ENCODE measurements at regions not wholly inside any gene's neighbourhood (a gene's known extent, or its start where the extent isn't known, plus 50 kb on each side); places are given as distances from the start of the nearest gene placed in this dataset.
A peak's percentile ranks its signal among the peaks of the same experiment; 100 is the strongest.
"Not testable (repeated sequence)": the region's sequence is repeated elsewhere in the genome, so short reads cannot be mapped to it uniquely, and the experiment has no call there.

DNA sequence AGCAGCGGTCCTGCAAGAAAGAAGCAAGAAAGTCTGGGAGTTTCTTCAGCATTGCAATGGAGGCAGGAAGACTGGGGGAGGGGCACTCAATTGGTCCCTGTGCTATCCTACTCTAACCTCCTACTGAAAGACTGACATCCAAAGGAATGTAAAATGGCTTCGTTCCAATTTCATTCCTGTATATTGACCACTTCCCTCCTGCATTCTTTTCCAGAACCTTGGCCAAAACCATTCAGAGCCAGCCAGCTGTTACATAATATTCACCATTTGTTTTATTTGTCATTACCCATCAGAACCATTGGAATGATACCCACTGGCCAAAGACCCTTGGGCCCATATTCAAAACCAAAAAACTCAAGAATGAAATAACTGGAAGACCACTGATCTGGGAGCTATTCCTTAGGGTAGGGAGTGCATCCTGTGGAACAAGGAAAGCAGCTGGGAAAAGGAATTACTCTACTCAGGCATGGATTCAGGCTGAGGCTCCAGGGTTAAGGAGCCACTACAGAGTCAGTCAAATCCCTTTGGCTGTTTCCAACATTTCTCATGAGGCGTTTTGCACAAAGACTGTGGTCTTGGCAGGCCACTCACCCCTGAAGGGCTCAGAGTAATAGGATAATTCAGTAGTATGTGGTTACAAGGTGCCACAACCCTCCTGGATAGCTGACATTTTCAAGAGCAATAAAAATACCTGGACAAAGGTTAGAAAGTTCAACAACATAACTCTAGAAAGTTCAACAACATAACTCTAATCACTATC, 148.7 kb upstream of the SLC1A3 start:
- Histone ChIP-seq H3K4me3 (no peak overlapping the region), H3K36me3 (no peaks in the 10 kb centered on the region), H3K27me3 (no peaks in the 10 kb centered on the region), H3K27ac (no peak overlapping the region), H3K4me1 (ENCODE audit: low read depth) (no peaks in the 10 kb centered on the region), H3K9me3 (ENCODE audit: low read depth) (no peaks in the 10 kb centered on the region)
- TF ChIP-seq, protein P1, sequence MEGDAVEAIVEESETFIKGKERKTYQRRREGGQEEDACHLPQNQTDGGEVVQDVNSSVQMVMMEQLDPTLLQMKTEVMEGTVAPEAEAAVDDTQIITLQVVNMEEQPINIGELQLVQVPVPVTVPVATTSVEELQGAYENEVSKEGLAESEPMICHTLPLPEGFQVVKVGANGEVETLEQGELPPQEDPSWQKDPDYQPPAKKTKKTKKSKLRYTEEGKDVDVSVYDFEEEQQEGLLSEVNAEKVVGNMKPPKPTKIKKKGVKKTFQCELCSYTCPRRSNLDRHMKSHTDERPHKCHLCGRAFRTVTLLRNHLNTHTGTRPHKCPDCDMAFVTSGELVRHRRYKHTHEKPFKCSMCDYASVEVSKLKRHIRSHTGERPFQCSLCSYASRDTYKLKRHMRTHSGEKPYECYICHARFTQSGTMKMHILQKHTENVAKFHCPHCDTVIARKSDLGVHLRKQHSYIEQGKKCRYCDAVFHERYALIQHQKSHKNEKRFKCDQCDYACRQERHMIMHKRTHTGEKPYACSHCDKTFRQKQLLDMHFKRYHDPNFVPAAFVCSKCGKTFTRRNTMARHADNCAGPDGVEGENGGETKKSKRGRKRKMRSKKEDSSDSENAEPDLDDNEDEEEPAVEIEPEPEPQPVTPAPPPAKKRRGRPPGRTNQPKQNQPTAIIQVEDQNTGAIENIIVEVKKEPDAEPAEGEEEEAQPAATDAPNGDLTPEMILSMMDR (IDR thresholded peaks at IDR 0.05; ENCODE audit: low read depth, low read length), result no peak
- DNase-seq (ENCODE audit: low read depth in 1 of 2, low spot score in 1 of 2), result peak in 1 of 2 donors; percentile 87

DNA sequence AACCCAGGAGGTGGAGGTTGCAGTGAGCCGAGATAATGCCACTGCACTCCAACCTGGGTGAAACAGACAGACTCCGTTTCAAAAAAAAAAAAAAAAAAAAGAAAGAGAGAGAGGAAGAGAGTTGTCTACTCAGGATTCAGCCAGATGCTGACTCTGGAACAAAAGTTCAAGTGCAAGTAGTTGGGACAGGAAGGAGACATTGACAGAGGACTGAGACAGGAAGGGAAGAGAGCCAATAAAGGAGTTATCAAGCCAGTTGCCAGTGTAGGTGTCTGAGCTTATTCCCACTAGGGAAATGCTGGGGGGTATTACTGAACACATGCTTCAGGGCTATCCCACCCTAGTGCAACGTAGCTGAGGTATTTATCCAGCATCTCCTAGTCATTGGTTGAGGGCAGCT, 147.7 kb upstream of the SLC1A3 start:
- Histone ChIP-seq H3K36me3 (no peaks in the 10 kb centered on the region), H3K27ac (no peak overlapping the region), H3K27me3 (no peaks in the 10 kb centered on the region), H3K9me3 (ENCODE audit: low read depth) (no peaks in the 10 kb centered on the region), H3K4me3 (no peak overlapping the region), H3K4me1 (ENCODE audit: low read depth) (no peaks in the 10 kb centered on the region)
- DNase-seq (ENCODE audit: low read depth in 1 of 2, low spot score in 1 of 2), result no peak
- TF ChIP-seq, protein P1 (IDR thresholded peaks at IDR 0.05; ENCODE audit: low read depth, low read length), result no peak

DNA sequence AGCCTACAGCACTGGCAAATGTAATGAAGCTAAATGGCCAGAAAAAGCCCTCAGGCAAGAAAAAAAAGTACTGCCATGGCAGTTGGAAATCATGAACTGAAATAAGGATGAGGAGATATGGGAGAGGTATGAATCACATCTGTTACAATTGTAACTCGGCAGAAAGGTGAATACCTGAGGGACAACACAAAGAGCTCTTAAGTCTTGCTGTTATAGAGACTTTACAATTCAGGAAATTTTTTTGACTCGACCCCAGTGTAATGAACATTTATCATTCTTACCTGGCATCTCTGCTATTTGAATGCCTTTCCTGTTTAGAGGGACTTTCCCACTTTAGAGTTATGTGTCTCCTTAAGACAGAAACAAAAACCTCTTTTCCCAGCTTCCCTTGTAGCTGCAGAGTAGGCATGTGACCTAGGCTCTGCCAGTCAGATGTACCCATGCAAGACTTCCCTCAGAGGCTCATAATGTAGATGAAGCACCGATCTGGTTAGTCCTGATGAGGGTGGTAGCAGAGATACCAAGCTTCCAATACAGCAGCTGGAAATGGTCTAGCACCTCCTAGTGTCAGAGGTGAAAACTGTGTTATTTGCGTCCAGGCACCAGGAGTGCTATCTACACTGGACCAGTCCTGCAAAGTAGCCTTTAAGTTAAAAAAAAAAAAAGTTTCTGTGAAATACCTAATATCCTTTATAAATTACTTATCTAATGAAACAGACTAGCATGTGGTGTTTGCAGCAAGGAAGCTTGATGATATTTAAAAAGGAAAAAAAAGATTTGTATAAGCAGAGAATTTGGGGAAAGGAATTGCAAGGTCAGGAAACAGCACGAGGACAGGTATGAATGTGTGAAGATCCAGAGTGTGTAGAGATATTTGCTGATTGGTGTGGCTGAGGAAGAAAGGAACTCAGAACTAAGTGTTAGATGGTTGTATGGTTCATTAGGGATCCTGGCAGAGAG, 146.9 kb upstream of the SLC1A3 start:
- Histone ChIP-seq H3K27me3 (no peaks in the 10 kb centered on the region), H3K27ac (no peak overlapping the region), H3K4me1 (ENCODE audit: low read depth) (no peaks in the 10 kb centered on the region), H3K4me3 (no peak overlapping the region), H3K36me3 (no peaks in the 10 kb centered on the region), H3K9me3 (ENCODE audit: low read depth) (no peaks in the 10 kb centered on the region)
- DNase-seq (ENCODE audit: low read depth in 1 of 2, low spot score in 1 of 2), result no peak
- TF ChIP-seq, protein P1 (IDR thresholded peaks at IDR 0.05; ENCODE audit: low read depth, low read length), result no peak

DNA sequence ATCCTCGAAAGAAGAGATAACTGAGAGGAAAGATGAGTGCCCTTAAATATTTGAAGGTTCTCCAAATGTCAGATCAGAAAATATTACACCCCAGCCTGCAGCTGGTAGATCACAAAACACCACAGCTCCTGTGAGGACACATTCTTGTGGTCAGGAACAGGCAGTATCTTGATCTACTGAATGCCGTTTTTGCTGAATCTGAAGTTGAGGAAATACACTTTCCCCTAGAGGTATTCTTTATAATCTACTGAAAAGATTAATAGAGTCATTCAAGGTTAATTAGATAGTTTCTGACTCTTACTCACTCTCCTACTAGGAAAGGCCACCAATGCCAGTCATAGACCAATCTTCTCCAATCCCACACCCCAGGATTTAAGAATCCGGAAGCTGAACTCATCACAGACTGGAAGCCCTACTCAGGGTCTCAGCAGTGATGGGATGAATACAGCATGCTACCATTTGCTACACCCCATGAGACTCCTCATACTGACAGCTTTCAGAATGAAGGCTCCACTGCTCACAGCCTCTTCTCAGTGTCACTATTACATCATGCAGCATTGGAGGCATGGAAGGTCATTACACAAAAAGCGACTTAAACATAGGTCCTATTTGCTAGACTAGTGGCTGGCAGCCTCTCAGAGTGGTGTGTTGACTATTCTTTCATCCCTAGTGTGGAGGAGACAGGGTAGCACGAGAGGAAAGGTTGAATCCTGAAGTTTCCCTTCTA, 143.9 kb upstream of the SLC1A3 start:
- no peak overlapping the region for H3K4me3 ChIP-seq
- H3K9me3 ChIP-seq (ENCODE audit: low read depth), result no peaks in the 10 kb centered on the region
- peak in 1 of 2 donors; percentile 46 for DNase-seq (ENCODE audit: low read depth in 1 of 2, low spot score in 1 of 2)
- H3K27ac ChIP-seq, result no peak overlapping the region
- TF ChIP-seq, protein P1 (IDR thresholded peaks at IDR 0.05; ENCODE audit: low read depth, low read length), result no peak
- H3K4me1 ChIP-seq (ENCODE audit: low read depth), result no peaks in the 10 kb centered on the region
- no peaks in the 10 kb centered on the region for H3K36me3 ChIP-seq
- H3K27me3 ChIP-seq, result no peaks in the 10 kb centered on the region

DNA sequence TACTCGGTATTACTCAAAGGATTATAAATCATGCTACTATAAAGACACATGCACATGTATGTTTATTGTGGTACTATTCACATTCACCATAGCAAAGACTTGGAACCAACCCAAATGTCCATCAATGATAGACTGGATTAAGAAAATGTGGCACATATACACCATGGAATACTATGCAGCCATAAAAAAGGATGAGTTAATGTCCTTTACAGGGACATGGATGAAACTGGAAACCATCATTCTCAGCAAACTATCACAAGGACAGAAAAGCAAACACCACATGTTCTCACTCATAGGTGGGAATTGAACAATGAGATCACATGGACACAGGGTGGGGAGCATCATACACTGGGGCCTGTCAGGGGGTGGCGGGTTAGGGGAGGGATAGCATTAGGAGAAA, 130.5 kb upstream of the SLC1A3 start:
- H3K9me3 ChIP-seq (ENCODE audit: low read depth); H3K4me1 ChIP-seq (ENCODE audit: low read depth); H3K27ac ChIP-seq; H3K27me3 ChIP-seq; H3K36me3 ChIP-seq; DNase-seq (ENCODE audit: low read depth in 1 of 2, low spot score in 1 of 2); H3K4me3 ChIP-seq: not testable (repeated sequence)
